ENCODE measurements at regions not wholly inside any gene's neighbourhood (a gene's known extent, or its start where the extent isn't known, plus 50 kb on each side); places are given as distances from the start of the nearest gene placed in this dataset.

- DNase-seq: no peak
- TF ChIP-seq, protein P1, sequence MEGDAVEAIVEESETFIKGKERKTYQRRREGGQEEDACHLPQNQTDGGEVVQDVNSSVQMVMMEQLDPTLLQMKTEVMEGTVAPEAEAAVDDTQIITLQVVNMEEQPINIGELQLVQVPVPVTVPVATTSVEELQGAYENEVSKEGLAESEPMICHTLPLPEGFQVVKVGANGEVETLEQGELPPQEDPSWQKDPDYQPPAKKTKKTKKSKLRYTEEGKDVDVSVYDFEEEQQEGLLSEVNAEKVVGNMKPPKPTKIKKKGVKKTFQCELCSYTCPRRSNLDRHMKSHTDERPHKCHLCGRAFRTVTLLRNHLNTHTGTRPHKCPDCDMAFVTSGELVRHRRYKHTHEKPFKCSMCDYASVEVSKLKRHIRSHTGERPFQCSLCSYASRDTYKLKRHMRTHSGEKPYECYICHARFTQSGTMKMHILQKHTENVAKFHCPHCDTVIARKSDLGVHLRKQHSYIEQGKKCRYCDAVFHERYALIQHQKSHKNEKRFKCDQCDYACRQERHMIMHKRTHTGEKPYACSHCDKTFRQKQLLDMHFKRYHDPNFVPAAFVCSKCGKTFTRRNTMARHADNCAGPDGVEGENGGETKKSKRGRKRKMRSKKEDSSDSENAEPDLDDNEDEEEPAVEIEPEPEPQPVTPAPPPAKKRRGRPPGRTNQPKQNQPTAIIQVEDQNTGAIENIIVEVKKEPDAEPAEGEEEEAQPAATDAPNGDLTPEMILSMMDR (IDR thresholded peaks at IDR 0.05): no peak
- no peak for TF ChIP-seq TEAD4 (IDR thresholded peaks at IDR 0.05; ENCODE audit: borderline replicate concordance, insufficient read depth)
- TF ChIP-seq, protein P2, sequence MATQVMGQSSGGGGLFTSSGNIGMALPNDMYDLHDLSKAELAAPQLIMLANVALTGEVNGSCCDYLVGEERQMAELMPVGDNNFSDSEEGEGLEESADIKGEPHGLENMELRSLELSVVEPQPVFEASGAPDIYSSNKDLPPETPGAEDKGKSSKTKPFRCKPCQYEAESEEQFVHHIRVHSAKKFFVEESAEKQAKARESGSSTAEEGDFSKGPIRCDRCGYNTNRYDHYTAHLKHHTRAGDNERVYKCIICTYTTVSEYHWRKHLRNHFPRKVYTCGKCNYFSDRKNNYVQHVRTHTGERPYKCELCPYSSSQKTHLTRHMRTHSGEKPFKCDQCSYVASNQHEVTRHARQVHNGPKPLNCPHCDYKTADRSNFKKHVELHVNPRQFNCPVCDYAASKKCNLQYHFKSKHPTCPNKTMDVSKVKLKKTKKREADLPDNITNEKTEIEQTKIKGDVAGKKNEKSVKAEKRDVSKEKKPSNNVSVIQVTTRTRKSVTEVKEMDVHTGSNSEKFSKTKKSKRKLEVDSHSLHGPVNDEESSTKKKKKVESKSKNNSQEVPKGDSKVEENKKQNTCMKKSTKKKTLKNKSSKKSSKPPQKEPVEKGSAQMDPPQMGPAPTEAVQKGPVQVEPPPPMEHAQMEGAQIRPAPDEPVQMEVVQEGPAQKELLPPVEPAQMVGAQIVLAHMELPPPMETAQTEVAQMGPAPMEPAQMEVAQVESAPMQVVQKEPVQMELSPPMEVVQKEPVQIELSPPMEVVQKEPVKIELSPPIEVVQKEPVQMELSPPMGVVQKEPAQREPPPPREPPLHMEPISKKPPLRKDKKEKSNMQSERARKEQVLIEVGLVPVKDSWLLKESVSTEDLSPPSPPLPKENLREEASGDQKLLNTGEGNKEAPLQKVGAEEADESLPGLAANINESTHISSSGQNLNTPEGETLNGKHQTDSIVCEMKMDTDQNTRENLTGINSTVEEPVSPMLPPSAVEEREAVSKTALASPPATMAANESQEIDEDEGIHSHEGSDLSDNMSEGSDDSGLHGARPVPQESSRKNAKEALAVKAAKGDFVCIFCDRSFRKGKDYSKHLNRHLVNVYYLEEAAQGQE (IDR thresholded peaks at IDR 0.05; ENCODE audit: low read depth, low read length): no peak
- H3K9me2 ChIP-seq: no peaks in the 10 kb centered on the region
- no peaks in the 10 kb centered on the region for H3K36me3 ChIP-seq (replicated peaks in 1 of 2; ENCODE audit: control insufficient read depth in 1 of 2, insufficient read depth in 2 of 2, low read length in 1 of 2)
- H2AFZ ChIP-seq (ENCODE audit: low read depth): no peak overlapping the region
- no peaks in the 10 kb centered on the region for H3K79me2 ChIP-seq (ENCODE audit: insufficient read depth)
- no peak overlapping the region for H3K4me2 ChIP-seq
- H3K4me1 ChIP-seq (ENCODE audit: control insufficient read depth in 1 of 2, insufficient read depth in 2 of 2, low read depth in 1 of 2, low read length in 1 of 2): no peaks in the 10 kb centered on the region
- ChIA-PET CTCF (interaction anchor here (0.6 kb wide), 1 partner anchor 131 kb away, joined by 3 read pairs; no protein-coding TSS in a partner anchor), POLR2A (no interaction called here)
- H3K4me3 ChIP-seq (ENCODE audit: low read depth in 2 of 2, low read length in 1 of 2): no peak overlapping the region
- no peaks in the 10 kb centered on the region for H3F3A ChIP-seq (replicated peaks; ENCODE audit: insufficient read depth)
- no peaks in the 10 kb centered on the region for H4K20me1 ChIP-seq (ENCODE audit: insufficient read depth)
- H3K27me3 ChIP-seq (ENCODE audit: insufficient read depth): no peaks in the 10 kb centered on the region
- WGBS (ENCODE audit: low lambda C conversion rate): 21% methylated on average over 4 of the region's 4 CpGs
- H3K9ac ChIP-seq: no peak overlapping the region
- no peaks in the 10 kb centered on the region for H3K9me3 ChIP-seq
- H3K27ac ChIP-seq (ENCODE audit: low read depth in 2 of 2, low read length in 1 of 2): no peak overlapping the region
Measured at GRCh38 chr2:139744273-139744672, 964.1 kb upstream of the NXPH2 start.

DNA sequence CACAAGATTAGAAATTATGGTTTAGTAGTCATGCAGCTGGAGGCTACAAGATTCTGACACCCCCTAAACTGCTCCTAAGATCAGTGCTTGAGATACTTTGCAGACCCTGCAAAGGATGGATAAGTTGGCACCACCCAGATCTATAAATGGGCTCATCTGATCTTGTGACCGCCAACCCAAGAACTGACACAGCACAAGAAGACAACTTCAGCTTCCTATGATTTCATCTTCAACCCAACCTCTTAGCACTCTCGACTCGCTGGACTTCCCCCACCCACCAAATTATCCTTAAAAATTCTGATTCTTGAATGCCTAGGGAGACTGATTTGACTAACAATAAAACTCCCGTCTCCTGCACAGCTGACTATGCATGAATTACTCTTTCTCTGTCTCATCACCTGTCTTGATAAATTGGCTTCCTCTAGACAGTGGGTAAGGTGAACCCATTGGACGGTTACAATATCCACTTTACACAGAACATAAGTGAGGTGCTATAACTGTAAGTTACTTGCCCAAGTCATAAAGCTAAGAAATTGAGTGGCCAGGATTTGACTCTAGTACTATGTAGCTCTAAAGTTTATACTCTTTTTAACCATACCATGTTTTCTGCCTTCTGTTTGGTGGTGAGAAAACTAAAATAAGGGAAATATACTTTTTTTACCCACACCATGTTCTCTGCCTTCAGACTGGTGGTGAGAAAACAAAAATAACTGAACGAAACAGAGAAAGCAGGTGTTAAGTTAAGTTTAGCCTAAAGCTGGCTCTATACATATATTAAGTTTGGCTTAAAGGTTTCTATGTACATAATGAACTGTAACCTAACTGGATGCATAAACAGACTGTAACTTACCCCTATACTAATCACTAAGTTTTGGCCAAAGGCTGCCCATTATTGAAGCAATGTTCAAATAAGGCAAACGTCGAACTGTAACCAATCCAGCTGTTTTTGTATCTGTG, 962.3 kb upstream of the NXPH2 start:
- Histone ChIP-seq H3K27ac (ENCODE audit: low read depth in 2 of 2, low read length in 1 of 2) (no peak overlapping the region), H3K9me3 (no peaks in the 10 kb centered on the region), H3K4me3 (ENCODE audit: low read depth in 2 of 2, low read length in 1 of 2) (no peak overlapping the region), H3K4me2 (no peak overlapping the region), H2AFZ (ENCODE audit: low read depth) (no peak overlapping the region), H3K27me3 (ENCODE audit: insufficient read depth) (no peaks in the 10 kb centered on the region), H3K36me3 (replicated peaks in 1 of 2; ENCODE audit: control insufficient read depth in 1 of 2, insufficient read depth in 2 of 2, low read length in 1 of 2) (no peaks in the 10 kb centered on the region), H3K9ac (no peak overlapping the region), H3K9me2 (no peaks in the 10 kb centered on the region), H3F3A (replicated peaks; ENCODE audit: insufficient read depth) (no peaks in the 10 kb centered on the region), H3K79me2 (ENCODE audit: insufficient read depth) (no peaks in the 10 kb centered on the region), H4K20me1 (ENCODE audit: insufficient read depth) (no peaks in the 10 kb centered on the region), H3K4me1 (ENCODE audit: control insufficient read depth in 1 of 2, insufficient read depth in 2 of 2, low read depth in 1 of 2, low read length in 1 of 2) (no peaks in the 10 kb centered on the region)
- ChIA-PET POLR2A (no interaction called here), CTCF (interaction anchor here (1.2 kb wide), 1 partner anchor 10 kb away, joined by 4 read pairs; no protein-coding TSS in a partner anchor)
- no peak for DNase-seq
- 43% methylated on average over 8 of the region's 8 CpGs for whole genome bisulfite sequencing (ENCODE audit: low lambda C conversion rate)
- no peak for TF ChIP-seq SMC3 (IDR thresholded peaks at IDR 0.05; ENCODE audit: low read depth, low read length)
- no peak for TF ChIP-seq MAX (IDR thresholded peaks at IDR 0.05; ENCODE audit: low read depth)
- no peak for TF ChIP-seq CHD2 (IDR thresholded peaks at IDR 0.05; ENCODE audit: low read length, partially characterized antibody)
- TF ChIP-seq NFIC (IDR thresholded peaks at IDR 0.05; ENCODE audit: borderline replicate concordance): no peak
- TF ChIP-seq FOSL2 (IDR thresholded peaks at IDR 0.05; ENCODE audit: borderline replicate concordance, low read depth): no peak
- TF ChIP-seq, protein P1 (IDR thresholded peaks at IDR 0.05): no peak
- no peak for TF ChIP-seq FOXJ3 (CRISPR knock-in tag; IDR thresholded peaks at IDR 0.05)
- TF ChIP-seq TAF1 (IDR thresholded peaks at IDR 0.05; ENCODE audit: borderline replicate concordance, low read depth, low read length): no peak
- no peak for TF ChIP-seq RCOR1 (IDR thresholded peaks at IDR 0.05; ENCODE audit: low read length)
- no peak for TF ChIP-seq RAD21 (IDR thresholded peaks at IDR 0.05; ENCODE audit: low read length)
- TF ChIP-seq, protein P2 (IDR thresholded peaks at IDR 0.05; ENCODE audit: low read depth, low read length): no peak

Data from SK-N-SH (cell line).